ENCODE measurements at regions not wholly inside any gene's neighbourhood (a gene's known extent, or its start where the extent isn't known, plus 50 kb on each side); places are given as distances from the start of the nearest gene placed in this dataset.

DNA sequence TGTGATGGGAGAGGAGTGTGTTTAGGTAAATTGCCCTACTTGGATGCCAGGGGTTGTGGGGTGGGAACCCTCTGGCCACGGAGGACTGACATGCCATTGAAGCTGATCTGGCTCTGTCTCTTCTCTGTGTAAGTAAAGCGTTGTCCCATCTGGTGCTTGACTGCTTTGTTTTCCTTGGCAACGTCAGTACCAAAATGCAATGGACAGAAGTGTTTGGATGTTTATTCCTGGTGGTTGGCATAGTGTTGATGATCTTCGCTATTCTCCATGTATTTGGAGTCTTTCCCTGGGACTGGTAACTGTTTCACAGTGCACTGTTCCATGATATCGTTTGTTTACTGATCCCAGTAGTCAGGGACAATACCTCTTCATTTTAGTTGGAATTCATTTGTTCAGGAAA, 130.5 kb upstream of the MCTP2 start:
- DNase-seq (ENCODE audit: low read depth) = no peak

DNA sequence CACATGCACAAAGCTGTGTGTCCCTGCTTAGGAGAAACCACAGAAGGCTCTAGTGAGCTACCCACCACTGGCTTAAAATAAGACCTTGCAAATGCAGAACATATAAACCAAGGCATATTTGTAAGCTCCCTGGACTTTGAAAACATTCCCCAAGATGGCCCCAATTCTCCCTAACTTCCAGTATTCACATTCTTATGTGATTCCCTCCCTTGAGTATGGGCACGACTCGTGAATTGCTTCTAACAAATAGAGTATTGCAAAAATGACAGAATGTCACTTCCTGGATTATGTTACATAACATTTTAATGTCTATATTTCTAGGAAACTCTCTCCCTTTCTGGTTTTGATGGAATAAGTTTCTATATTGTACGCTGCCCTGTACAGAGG, 131.8 kb upstream of the MCTP2 start:
- no peak for DNase-seq (ENCODE audit: low read depth)

DNA sequence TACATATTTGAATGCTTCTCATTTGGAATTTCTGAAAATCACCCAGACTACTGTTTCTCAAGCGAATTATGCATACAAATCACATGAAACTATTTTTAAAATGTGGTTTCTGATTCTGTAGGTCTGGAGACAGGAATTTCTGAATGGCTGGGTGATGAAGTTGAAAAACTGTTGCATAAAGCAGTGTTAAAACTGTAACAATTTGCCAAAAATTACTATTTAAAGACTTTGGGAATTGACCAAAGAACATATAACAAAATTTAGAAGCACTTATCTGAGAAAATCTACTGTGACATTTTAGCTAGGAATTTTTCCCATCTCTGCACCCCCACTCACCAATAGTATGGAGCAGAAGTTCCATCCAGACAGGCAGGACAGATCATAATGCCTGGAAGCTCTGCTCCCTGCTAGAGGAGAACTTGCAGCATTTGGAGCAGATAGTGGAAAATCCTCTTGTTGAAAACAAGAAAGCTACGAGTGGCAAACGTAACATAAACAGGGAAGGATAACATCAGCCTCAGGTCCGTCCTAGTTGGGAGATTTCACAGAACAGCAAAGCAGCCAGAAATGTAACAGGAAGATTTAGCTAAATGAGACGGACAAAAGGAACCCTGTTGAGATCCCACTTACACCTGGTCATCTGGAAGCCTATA, 132.3 kb upstream of the MCTP2 start:
- no peak for DNase-seq (ENCODE audit: low read depth)

DNA sequence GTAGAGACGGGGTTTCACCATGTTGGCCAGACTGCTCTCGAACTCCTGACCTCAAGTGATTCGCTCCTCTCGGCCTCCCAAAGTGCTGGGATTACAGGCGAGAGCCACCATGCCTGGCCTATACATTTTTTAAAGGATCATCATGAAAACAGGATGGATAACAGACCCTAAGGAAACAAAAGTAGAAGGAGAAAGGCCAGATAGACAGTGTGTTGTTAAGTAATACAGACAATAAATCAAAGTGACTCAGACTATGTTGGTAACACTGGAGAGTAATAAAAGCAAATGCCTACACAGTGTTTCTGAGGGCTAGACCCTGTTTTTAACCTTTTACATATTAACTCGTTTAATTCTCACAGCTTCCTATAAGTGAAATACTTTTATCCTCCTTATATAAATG, 133.8 kb upstream of the MCTP2 start:
- DNase-seq (ENCODE audit: low read depth) = no peak

DNA sequence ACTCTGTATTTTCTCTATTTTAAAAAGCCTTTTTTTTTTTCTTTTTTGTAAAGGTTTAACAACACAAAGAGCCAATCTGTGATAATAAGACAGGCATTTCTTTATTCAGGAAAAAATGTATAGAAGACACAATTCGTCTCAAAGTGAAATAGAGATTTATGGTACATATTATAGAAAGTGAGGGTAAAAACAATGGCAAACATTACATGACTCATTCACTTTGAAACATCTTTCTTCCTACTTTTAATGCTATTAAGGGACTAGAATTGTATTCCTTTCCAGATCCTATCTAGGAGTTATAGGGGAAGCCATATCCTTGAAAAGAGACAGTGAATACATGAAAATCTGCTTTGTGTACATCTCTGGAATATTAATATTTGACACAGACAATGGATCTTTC, 137.1 kb upstream of the MCTP2 start:
- DNase-seq (ENCODE audit: low read depth) = no peak

DNA sequence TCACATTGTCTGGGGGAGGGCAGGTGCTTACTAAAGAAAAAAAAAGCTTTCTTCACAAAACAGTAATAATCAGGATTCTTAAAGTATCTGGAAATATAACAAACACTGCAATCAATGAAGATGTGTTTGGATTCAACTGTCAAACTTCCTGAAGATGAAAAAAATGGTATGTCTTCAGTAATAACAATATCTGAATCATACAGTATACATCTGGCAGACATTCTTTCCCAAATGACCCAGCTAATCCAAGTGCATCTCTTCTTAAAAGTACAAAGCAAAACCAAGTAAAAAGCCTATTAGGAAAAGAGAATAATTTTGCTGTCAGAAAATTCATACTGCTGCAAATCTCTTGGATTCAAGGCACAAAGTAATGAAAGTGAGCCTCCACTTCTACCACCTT, 145.0 kb upstream of the MCTP2 start:
- no peak for DNase-seq (ENCODE audit: low read depth)

DNA sequence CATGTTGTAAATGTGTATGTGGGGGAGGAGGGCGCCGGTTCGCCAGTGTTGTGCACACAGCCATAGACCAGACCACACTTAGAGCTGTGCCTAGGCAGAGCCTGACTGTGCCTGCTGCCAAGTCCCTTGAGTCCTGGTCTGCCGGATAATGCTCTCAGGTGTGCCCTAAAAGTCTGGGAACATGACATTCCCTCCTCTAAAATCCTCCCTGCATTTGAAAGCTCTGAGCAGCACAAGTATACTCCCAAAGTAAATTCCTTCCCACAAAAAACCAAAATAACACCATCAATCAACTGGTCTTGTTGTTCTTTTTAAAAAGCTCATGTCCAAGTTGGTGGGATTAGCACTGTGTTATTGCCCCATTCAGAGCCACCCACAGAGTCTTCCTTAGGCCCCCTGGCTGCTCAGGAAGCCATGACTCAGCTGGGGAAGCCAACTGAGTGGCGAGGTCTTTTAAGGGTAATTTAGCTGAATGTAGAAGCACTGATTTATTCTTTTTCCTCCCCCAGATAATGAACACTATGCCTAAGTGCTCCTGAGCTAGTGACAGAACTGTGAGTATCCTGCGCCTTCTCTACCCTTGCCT, 147.8 kb upstream of the MCTP2 start:
- no peak for DNase-seq (ENCODE audit: low read depth)

DNA sequence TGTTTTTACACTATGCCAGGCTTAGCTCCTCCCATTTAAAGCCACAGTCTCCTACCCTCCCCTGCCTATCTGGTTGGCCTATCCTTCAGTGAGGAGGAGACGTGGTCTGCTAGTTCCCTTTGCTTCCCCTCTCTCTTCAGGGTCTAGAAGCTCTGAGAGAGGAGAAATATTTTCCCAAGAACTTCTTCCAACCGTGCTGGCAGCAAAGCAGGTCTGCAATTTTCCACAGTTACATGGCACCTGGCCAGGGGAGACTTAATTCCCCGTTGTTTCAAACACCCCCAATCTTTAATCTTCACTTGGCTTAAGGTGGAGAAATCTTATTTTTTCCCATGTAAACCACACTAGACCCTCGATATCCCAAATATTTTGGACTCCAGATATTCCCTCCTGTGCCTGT, 149.5 kb upstream of the MCTP2 start:
- no peak for DNase-seq (ENCODE audit: low read depth)

DNA sequence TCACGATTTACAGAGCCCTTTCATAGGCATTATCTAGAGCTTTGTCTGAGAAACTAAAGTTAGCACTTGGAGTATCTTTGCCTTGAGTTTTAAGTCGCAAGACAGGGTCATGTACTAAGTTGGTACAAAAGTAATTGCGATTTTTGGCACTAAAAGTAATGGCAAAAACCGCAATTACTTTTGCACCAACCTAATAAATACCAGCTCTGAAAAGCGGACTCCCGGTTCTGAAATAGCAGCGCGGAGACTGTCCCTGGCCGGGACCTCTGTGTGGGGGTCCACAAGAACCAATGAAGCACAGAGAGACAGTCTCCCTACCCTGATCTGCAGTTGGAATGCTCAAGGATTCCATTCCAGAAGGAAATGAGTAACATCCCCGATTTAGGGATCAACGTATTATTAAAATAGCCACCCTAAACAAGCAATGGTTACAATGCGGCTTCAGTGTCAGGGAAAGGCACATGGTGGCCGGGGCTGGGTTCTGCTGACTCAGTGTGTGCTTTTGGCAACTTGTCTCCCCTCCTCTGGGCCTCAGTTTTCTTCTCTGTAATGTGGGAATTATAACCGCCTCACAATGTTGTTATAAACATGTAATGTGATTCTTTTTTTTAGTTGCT, 150.3 kb upstream of the MCTP2 start:
- no peak for DNase-seq (ENCODE audit: low read depth)

DNA sequence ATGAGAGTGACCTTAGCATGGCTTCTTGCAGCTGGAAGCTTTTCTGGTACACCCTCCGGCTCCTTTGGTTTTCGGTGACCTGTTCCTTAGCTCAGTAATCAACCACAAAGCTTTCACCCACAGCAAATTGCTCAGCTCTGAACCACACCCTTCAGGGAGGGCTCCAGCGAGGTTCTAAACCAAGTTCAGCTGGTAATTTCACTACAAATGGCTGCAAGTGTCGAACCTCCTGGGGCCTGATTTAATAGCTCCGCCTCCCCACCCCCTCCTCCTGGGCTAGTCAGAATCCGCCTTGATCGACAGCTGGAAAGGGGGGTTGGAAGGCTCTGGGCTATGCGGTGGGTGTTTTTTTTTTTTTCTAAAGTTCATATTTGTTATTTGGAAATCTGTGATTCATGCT, 150.9 kb upstream of the MCTP2 start:
- DNase-seq (ENCODE audit: low read depth) = no peak

DNA sequence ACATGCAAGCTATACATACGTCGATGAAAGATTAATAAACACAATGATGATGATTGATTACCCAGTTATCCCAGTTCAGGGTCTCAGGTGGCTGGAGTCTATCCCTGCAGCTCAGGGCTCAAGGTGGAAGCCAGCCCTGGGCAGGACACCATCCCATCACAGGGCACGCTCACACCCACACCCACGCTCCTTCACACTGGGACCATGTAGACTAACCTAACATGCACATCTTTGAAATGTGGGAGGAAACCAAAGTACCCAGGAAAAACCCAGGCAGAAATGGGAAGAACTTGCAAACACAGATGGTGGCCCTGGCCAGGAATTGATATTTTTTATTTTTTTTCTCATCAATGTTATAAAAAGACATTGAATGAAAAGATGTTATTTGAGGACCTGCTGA, 151.4 kb upstream of the MCTP2 start:
- no peak for DNase-seq (ENCODE audit: low read depth)

DNA sequence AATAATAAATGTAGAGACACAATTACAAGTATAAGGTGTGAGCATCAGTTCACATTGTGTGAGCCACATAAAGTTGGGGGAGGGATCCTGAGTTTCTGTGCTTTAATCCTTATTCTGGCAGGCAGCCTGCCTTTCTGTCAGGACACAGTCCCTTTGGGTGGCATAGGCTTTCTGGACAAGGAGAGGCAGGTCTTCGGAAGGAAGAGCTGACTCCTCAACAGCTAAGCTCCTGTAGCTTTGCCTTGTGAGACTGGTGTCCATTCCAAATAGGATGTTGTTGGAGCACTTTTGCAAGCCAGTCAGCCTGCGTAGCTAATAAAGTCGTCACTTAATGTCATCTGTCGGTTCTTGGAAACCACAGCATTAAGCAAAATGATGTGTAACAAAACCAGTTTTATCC, 151.9 kb upstream of the MCTP2 start:
- no peak for DNase-seq (ENCODE audit: low read depth)

DNA sequence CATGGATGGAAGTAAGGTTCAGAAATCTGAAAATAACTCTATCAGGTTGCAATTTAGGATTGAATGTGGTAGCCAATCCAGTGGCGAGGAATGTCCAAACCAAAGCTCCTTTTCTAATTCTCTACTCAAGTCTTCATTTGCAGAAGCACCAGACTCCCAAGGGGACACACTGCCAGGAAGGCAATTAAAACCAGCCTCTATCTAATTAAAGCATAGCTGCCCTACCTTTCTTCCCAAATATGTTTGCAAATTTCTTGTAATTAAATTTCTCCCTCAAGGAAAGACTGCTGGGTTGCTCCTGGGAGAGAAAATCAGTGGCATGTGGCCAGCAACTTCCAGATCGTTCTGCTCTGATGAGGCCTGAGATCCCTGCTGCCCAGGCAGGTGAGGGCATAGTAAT, 153.4 kb upstream of the MCTP2 start:
- DNase-seq (ENCODE audit: low read depth) = no peak

DNA sequence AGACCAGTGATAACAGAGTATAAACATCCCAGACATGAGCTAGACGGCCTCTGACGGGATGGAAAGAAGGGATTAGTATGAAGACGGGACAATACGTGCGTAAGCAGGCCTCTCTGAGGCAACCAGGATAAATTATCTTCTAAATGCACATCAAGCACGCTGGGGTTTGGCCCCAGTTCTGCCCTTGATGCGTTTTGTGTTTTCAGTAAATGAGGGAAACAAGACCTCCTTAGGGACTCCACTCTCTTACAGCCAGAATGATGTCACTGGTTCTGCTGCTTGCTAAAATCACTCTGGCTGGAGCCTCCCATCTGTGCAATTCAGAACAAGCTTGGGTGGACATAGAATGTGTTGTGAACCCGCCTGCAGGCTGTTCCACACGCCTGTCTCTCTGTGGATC, 156.0 kb upstream of the MCTP2 start:
- DNase-seq (ENCODE audit: low read depth) = no peak

DNA sequence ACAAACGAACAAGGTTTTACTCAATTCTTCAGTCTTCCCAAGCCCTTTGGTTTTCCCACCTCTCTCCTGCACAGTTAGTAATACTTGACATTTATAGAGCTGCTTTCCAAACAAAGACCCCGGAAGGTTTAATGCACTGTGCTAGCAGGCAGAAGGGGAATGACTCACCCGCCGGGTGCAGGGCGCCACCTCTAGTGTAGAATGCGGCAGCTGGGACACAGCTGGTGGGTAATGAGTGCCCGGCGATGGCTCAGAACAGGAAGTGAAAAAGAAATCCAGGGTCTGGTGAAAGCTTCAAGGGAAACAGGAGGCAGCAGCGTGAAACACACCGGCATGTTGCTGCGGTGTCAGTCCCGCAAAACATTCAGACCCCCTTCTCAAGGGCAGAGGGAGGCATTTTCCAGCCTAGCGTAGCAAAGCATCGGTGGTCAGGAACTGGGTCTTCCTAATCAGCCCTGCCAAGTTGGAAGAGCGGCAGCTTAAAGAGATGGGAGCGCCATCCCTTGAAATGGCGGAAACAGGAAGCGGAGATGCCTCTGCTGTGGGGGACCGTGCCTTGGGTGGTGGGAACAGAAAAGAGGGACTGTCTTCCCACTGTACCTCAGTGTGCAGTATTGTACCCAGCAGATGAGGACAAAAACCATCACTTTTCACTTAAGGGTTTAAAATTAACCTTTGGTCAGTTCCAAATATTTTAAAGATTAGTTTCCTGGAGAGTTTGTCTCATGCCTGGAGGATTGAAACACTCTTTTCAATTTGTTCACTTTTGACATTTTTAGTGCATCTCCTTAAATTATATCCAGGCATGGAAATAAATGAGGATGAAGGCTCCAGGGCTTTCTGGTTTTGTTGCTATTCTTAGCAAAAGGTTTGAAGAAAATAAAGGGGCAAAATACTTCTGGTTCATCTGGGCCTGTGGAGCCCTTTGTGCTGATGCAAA, 160.7 kb upstream of the MCTP2 start:
- DNase-seq (ENCODE audit: low read depth) = no peak

DNA sequence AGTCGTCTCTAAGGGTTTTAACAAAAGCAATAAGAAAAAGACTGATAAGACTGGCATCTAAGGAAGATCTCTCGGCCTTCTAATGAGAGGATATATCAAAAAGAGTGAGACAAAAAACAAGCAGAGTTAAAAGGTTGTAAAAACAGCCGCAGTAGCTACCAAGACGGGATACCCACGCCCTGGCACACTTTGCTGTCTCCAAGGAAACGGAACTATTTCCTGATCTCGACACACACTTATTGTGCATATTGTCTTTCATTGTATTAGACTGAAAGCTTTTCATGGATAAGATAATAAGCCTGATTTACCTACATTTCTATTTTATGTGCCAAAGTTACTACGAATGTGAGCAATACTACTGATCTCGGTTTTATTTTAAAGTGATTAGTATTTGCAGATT, 161.5 kb upstream of the MCTP2 start:
- DNase-seq (ENCODE audit: low read depth) = no peak

DNA sequence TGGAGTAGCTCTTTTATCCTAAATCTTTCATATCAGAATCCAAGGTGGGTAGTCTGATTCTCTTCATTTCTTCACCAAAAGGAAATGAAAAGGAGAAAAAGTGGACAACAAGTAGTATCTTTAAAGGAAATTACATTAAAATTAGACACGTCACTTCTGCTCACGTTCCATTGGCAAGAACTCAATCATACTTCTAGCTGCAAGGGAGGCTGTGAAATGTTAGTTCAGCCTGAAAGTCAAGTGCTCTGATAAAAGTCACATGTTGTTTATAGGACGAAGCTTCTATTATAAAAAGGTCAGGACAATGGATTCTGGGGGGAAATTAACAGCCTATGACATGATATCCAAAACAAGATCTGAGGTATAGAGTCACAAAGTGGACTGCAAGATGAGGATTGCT, 164.6 kb upstream of the MCTP2 start:
- no peak for DNase-seq (ENCODE audit: low read depth)

DNA sequence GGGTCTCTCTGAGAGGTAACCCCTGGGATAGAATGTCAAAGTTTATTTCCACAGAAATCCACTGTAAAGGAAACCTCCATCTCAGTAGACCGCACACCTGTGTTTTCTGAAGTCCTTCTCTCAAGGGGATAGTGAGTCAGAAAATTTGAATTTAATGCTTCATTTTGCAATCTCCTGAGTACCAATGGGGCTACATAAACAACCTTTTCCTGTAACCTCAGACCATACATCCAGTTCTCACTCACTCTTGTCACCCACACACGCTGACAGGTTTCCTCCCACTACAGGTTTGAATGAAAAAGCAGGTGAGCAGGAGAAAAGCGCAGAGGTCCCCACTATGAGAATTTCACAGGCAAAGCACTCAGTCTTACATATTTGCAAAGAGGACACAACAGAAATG, 165.3 kb upstream of the MCTP2 start:
- DNase-seq (ENCODE audit: low read depth) = no peak

DNA sequence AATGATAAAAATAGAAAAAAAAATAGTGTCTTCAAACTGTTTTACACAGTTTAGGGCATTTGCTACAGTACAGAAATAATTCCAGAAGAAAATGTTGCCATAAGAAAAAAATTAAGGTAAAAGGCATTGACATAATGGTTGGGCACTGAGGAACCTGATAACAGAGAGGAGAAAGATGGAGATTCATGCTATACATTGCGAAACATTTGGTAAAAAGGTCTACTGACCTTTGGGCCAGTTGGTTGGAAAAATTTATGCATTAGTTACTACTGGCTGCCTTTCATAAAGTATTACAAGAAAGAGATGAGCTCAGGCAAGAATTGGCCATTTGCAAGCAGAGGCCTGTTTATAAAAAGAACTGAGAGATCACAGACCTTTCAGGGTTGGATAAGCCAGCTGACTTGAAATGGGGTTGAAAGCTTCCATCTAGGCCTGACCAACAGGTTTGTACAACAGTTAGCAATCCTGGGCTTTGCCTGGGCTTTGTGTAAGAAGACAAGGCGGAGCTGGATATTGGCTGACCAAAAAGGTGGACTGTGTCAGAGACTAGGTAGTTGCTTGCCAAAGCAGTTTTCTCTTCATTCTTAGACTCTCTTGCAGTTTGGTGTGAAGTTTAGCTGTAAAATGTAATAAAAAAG, 166.6 kb upstream of the MCTP2 start:
- no peak for DNase-seq (ENCODE audit: low read depth)

DNA sequence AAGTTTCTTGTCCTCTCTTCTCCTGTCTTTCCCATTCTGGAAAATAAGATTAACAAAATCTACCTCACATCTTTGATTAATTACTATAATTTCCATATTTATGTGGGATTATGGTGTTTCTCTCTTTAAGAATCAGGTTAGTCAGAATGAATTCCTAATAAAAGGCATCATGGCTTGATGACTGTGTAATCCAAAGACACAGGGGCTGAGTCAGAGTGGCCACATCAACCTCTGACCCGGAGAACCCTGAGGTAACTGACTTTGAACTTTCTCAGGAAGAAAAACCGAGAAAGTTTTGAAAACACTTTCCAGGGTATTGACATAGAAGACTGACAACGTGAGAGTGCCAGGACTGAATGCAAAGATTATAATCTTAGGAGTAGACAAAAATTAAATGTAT, 170.3 kb upstream of the MCTP2 start:
- DNase-seq (ENCODE audit: low read depth) = no peak

DNA sequence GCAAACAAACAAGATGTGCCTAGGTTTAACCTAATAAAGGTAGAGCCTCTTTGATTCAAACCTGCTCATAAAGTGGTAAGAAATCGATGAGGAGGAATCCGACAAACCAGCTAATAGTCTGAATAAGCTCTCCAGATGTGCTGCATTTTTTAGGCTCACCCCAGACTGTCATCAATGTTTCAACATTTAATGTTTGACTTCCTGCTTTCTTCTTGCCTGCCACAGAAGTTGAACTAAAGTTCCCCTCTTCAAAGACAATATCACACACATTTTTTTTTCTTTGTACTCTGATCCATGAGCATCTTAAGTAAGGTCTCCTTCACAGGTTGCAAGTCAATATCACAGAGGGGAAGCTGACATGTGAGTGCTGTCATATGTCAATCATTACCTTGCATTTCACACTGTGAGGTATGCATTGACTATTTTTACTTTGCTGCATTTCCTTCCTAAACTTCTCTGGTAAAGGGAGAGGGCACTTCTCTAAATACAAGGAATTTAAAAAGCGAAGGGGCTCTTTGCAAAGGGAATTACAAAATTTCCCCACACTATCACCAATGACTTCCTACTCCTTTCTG, 172.3 kb upstream of the MCTP2 start:
- no peak for DNase-seq (ENCODE audit: low read depth)

DNA sequence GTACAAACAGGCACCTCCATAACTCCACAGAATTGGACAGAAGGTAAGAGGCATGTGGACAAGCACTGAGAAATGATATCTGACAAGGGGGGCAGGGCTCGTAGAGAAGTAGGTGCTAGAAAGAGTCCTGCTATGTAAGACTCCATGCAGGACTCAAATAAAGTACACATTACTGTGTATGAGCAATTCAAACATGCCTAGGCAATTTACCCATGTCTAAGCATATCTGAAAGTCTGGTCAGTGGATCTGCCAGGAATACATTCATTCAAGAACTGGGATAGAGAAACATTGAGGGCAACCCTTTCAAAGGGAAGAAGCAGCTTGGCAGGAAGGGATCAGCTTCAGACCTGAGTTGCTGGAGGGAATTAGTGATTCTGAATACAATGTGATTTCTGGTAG, 174.1 kb upstream of the MCTP2 start:
- DNase-seq (ENCODE audit: low read depth) = no peak
